ENCODE measurements at regions not wholly inside any gene's neighbourhood (a gene's known extent, or its start where the extent isn't known, plus 50 kb on each side); places are given as distances from the start of the nearest gene placed in this dataset.
"Not testable (repeated sequence)": the region's sequence is repeated elsewhere in the genome, so short reads cannot be mapped to it uniquely, and the experiment has no call there.

DNA sequence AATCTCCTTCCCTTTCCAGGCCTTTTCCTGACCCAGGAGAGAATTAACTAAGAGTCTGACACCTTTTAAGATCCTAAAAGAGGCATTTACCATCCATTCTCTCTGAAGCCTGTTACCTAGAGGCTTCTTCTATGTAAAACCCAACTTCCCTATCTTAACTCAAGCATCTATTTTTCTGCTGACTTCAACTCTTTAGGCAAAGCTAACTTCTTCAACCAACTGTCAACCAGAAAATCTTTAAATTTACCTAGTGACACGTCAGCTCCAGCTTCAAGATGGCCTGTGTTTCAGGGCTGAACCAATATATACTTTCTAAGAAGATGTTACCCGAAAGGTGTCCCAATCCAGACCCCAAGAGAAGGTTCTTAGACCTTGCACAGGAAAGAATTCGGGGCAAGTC lies 492.3 kb upstream of the AUTS2 start:
- Histone ChIP-seq H3K4me3 (ENCODE audit: low read length in 2 of 2) (no peak overlapping the region), H3K27ac (ENCODE audit: low read depth in 1 of 2, low read length in 1 of 2) (no peak overlapping the region), H3K4me1 (ENCODE audit: control insufficient read depth in 2 of 2, insufficient read depth in 2 of 2, low read length in 2 of 2) (no peaks in the 10 kb centered on the region), H3K36me3 (ENCODE audit: control insufficient read depth in 2 of 2, insufficient read depth in 2 of 2, low read length in 1 of 2) (no peaks in the 10 kb centered on the region), H3K27me3 (ENCODE audit: control insufficient read depth in 2 of 2, insufficient read depth in 1 of 2, low read length in 1 of 2) (no peaks in the 10 kb centered on the region), H3K9me3 (ENCODE audit: control insufficient read depth in 2 of 2, insufficient read depth in 1 of 2, low read length in 1 of 2) (no peaks in the 10 kb centered on the region)
- WGBS, result 87% methylated on average over 3 of the region's 3 CpGs
- DNase-seq (ENCODE audit: low read depth in 6 of 9, low spot score in 9 of 9), result no peak

DNA sequence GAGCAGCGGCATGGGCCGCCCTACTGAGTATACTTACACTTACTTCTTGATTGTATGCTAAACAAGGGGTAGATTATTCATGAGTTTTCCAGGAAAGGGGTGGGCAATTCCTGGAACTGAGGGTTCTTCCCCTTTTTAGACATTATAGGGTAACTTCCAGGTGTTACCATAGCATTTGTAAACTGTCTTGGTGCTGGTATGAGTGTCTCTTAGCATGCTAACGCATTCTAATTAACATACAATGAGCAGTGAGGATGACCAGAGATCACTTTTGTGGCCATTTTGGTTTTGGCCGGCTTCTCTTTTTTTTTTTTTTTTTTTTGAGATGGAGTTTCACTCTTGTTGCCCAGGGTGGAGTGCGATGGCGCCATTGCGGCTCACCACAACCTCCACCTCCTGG lies 491.8 kb upstream of the AUTS2 start:
- H3K4me1 ChIP-seq (ENCODE audit: control insufficient read depth in 2 of 2, insufficient read depth in 2 of 2, low read length in 2 of 2); H3K27ac ChIP-seq (ENCODE audit: low read depth in 1 of 2, low read length in 1 of 2); H3K9me3 ChIP-seq (ENCODE audit: control insufficient read depth in 2 of 2, insufficient read depth in 1 of 2, low read length in 1 of 2); DNase-seq (ENCODE audit: low read depth in 6 of 9, low spot score in 9 of 9); H3K36me3 ChIP-seq (ENCODE audit: control insufficient read depth in 2 of 2, insufficient read depth in 2 of 2, low read length in 1 of 2); H3K27me3 ChIP-seq (ENCODE audit: control insufficient read depth in 2 of 2, insufficient read depth in 1 of 2, low read length in 1 of 2); H3K4me3 ChIP-seq (ENCODE audit: low read length in 2 of 2): not testable (repeated sequence)
- WGBS, result 96% methylated on average over 7 of the region's 7 CpGs

DNA sequence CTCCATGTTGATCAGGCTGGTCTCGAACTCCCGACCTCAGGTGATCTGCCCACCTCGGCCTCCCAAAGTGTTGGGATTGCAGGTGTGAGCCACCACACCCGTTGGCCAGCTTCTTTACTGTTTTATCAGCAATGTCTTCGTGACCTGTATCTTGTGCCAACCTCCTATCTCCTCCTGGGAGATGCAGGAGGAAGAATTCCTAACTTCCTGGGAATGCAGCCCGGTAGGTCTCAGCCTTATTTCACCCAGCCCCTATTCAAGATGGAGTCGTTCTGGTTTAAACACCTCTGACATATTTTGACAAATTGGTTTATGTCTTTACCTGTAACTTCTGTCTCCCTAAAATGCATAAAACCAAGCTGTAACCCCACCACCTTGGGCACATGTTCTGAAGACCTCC lies 491.3 kb upstream of the AUTS2 start:
- H3K4me3 ChIP-seq (ENCODE audit: low read length in 2 of 2); DNase-seq (ENCODE audit: low read depth in 6 of 9, low spot score in 9 of 9); H3K27ac ChIP-seq (ENCODE audit: low read depth in 1 of 2, low read length in 1 of 2); H3K4me1 ChIP-seq (ENCODE audit: control insufficient read depth in 2 of 2, insufficient read depth in 2 of 2, low read length in 2 of 2); H3K27me3 ChIP-seq (ENCODE audit: control insufficient read depth in 2 of 2, insufficient read depth in 1 of 2, low read length in 1 of 2); H3K9me3 ChIP-seq (ENCODE audit: control insufficient read depth in 2 of 2, insufficient read depth in 1 of 2, low read length in 1 of 2); H3K36me3 ChIP-seq (ENCODE audit: control insufficient read depth in 2 of 2, insufficient read depth in 2 of 2, low read length in 1 of 2): not testable (repeated sequence)
- WGBS, result 93% methylated on average over 7 of the region's 7 CpGs

DNA sequence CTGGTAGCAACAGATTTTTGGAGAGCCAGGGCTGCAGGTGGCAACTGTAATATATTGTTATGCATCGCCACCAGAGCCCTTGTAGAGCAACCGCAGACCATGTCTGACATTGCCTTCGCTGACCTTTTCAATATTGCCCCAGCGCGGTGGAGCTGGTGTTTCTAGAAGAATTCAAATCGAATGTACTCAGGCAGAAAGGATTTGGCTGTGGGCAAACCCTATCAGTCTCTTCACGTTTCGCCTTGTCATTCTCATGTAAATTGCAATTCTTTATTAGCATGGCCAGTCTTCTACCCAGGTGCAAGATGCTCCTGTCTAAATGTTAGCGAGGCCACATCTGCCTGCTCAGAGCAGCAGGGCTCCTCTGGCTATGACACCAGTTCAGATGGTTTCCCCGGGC lies 490.2 kb upstream of the AUTS2 start:
- 85% methylated on average over 10 of the region's 10 CpGs for WGBS
- H3K36me3 ChIP-seq (ENCODE audit: control insufficient read depth in 2 of 2, insufficient read depth in 2 of 2, low read length in 1 of 2), result no peaks in the 10 kb centered on the region
- H3K27me3 ChIP-seq (ENCODE audit: control insufficient read depth in 2 of 2, insufficient read depth in 1 of 2, low read length in 1 of 2), result no peaks in the 10 kb centered on the region
- no peaks in the 10 kb centered on the region for H3K9me3 ChIP-seq (ENCODE audit: control insufficient read depth in 2 of 2, insufficient read depth in 1 of 2, low read length in 1 of 2)
- DNase-seq (ENCODE audit: low read depth in 6 of 9, low spot score in 9 of 9), result no peak
- no peak overlapping the region for H3K4me3 ChIP-seq (ENCODE audit: low read length in 2 of 2)
- no peaks in the 10 kb centered on the region for H3K4me1 ChIP-seq (ENCODE audit: control insufficient read depth in 2 of 2, insufficient read depth in 2 of 2, low read length in 2 of 2)
- H3K27ac ChIP-seq (ENCODE audit: low read depth in 1 of 2, low read length in 1 of 2), result no peak overlapping the region

DNA sequence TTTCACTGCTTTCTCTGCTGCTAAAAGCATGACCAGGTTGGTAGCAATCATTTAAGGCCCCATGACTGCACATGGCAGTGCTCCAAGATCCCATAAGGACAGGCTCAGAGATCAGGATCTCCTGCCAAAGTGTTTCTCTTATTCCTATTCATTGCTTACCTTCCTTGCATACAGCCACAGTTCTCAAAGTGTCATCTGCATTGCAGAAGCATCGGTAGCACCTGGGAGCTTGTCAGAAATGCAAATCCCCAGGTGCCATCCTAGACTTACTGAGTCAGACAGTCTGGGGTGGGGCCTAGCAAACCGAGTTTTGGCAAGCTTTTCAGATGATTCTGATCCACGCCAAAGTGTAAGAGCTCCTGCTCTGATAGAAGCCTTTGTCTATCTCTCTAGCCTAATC lies 489.0 kb upstream of the AUTS2 start:
- H3K9me3 ChIP-seq (ENCODE audit: control insufficient read depth in 2 of 2, insufficient read depth in 1 of 2, low read length in 1 of 2), result no peaks in the 10 kb centered on the region
- no peak overlapping the region for H3K4me3 ChIP-seq (ENCODE audit: low read length in 2 of 2)

DNA sequence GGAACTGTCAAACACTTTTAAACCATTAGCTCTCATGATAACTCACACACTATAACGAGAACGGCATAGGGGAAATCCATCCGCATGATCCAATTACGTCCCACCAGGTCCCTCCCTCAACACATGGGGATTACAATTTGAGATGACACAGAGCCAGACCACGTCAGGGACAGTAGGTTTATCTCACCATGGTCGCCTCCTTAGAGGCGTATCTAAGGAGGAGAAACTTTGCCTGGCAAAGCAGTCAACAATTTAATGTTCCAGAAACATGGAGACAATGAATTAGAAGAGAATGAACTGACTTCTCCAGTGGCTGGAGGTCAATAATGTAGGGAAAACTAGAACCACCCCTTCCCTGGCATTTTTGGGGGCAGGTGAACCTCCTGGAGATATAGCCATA lies 488.4 kb upstream of the AUTS2 start:
- Histone ChIP-seq H3K9me3 (ENCODE audit: control insufficient read depth in 2 of 2, insufficient read depth in 1 of 2, low read length in 1 of 2) (no peaks in the 10 kb centered on the region), H3K4me3 (ENCODE audit: low read length in 2 of 2) (no peak overlapping the region), H3K27ac (ENCODE audit: low read depth in 1 of 2, low read length in 1 of 2) (no peak overlapping the region), H3K27me3 (ENCODE audit: control insufficient read depth in 2 of 2, insufficient read depth in 1 of 2, low read length in 1 of 2) (no peaks in the 10 kb centered on the region), H3K36me3 (ENCODE audit: control insufficient read depth in 2 of 2, insufficient read depth in 2 of 2, low read length in 1 of 2) (no peaks in the 10 kb centered on the region), H3K4me1 (ENCODE audit: control insufficient read depth in 2 of 2, insufficient read depth in 2 of 2, low read length in 2 of 2) (no peaks in the 10 kb centered on the region)
- WGBS, result 94% methylated on average over 7 of the region's 7 CpGs
- DNase-seq (ENCODE audit: low read depth in 6 of 9, low spot score in 9 of 9), result no peak

More for the DNA sequence above, 489.0 kb upstream of the AUTS2 start:
- Histone ChIP-seq H3K4me1 (ENCODE audit: control insufficient read depth in 2 of 2, insufficient read depth in 2 of 2, low read length in 2 of 2) (no peaks in the 10 kb centered on the region), H3K27ac (ENCODE audit: low read depth in 1 of 2, low read length in 1 of 2) (no peak overlapping the region), H3K27me3 (ENCODE audit: control insufficient read depth in 2 of 2, insufficient read depth in 1 of 2, low read length in 1 of 2) (no peaks in the 10 kb centered on the region), H3K36me3 (ENCODE audit: control insufficient read depth in 2 of 2, insufficient read depth in 2 of 2, low read length in 1 of 2) (no peaks in the 10 kb centered on the region)
- DNase-seq (ENCODE audit: low read depth in 6 of 9, low spot score in 9 of 9), result no peak
- 74% methylated on average over 3 of the region's 3 CpGs for WGBS

DNA sequence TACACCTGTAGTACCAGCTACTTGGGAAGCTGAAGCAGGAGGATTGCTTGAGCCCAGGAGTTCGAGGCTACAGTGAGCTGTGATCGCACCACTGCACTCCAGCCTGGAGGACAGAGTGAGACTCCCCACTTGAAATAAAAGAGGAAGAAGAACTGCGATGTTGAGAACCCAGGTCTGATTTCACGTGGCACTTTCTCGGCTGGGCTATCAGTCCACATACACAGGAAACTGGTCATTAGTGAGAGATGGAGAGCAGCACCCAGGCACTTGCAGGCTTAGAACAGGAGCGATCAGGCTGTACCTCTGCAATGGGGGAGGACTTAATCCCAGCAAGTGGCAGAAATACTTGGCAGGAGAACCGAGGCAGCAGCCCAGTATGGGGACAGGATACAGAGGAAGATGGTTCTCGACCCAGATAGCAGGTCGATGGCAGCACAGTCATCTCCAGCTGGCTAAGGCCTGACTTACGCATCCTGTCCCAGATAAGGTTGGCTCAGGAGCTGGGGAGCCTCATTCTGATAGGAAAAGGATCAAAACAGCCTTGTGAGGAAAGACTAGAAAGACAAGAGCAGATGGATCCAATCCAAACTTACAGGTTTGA lies 487.7 kb upstream of the AUTS2 start:
- Histone ChIP-seq H3K36me3 (ENCODE audit: control insufficient read depth in 2 of 2, insufficient read depth in 2 of 2, low read length in 1 of 2) (no peaks in the 10 kb centered on the region), H3K9me3 (ENCODE audit: control insufficient read depth in 2 of 2, insufficient read depth in 1 of 2, low read length in 1 of 2) (no peaks in the 10 kb centered on the region), H3K4me1 (ENCODE audit: control insufficient read depth in 2 of 2, insufficient read depth in 2 of 2, low read length in 2 of 2) (no peaks in the 10 kb centered on the region), H3K27ac (ENCODE audit: low read depth in 1 of 2, low read length in 1 of 2) (no peak overlapping the region), H3K27me3 (ENCODE audit: control insufficient read depth in 2 of 2, insufficient read depth in 1 of 2, low read length in 1 of 2) (no peaks in the 10 kb centered on the region), H3K4me3 (ENCODE audit: low read length in 2 of 2) (no peak overlapping the region)
- no peak for DNase-seq (ENCODE audit: low read depth in 6 of 9, low spot score in 9 of 9)
- 82% methylated on average over 10 of the region's 10 CpGs for WGBS

DNA sequence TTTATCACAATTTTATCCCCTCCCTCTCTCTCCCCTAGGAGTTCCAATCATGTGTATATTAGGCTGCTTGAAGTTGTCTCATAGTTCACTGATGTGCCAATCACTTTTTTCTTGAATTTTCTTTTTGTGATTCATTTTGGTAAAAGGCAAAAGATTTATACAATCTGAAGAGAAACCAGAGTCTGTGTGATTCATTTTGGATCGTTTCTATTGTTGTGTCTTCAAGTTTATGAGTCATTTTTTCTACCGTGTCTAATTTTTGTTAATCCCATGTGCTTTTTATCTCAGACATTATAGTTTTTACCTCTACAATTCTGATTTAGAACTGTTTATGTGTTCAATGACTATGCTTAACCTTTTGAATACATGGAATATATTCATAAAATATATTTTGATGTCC lies 483.9 kb upstream of the AUTS2 start:
- DNase-seq (ENCODE audit: low read depth in 6 of 9, low spot score in 9 of 9), result no peak
- 85% methylated on average over 2 of the region's 2 CpGs for WGBS
- H3K9me3 ChIP-seq (ENCODE audit: control insufficient read depth in 2 of 2, insufficient read depth in 1 of 2, low read length in 1 of 2), result no peaks in the 10 kb centered on the region
- H3K27ac ChIP-seq (ENCODE audit: low read depth in 1 of 2, low read length in 1 of 2), result no peak overlapping the region
- H3K36me3 ChIP-seq (ENCODE audit: control insufficient read depth in 2 of 2, insufficient read depth in 2 of 2, low read length in 1 of 2), result no peaks in the 10 kb centered on the region
- H3K4me1 ChIP-seq (ENCODE audit: control insufficient read depth in 2 of 2, insufficient read depth in 2 of 2, low read length in 2 of 2), result no peaks in the 10 kb centered on the region
- H3K27me3 ChIP-seq (ENCODE audit: control insufficient read depth in 2 of 2, insufficient read depth in 1 of 2, low read length in 1 of 2), result no peaks in the 10 kb centered on the region
- H3K4me3 ChIP-seq (ENCODE audit: low read length in 2 of 2), result no peak overlapping the region

DNA sequence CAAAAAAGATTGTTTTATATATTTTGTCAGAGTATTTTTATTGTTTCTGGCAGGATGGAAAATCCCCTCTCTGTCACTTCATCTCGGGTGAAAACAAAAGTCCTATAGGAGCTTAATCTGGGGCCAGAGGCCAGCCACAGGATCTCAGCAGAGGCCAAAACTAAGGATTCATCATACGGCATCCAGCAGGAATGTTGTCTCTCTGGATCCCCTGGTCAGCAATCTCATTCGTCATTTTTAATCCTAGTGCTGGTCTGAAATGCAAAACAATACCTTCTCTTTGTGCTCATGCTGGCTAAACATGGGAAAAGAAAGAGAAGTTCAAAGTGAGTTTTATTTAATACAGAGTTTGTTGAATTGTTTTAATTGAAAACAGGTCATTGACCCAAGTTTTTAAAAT lies 482.5 kb upstream of the AUTS2 start:
- no peak for DNase-seq (ENCODE audit: low read depth in 6 of 9, low spot score in 9 of 9)
- H3K9me3 ChIP-seq (ENCODE audit: control insufficient read depth in 2 of 2, insufficient read depth in 1 of 2, low read length in 1 of 2), result no peaks in the 10 kb centered on the region
- 74% methylated on average over 3 of the region's 3 CpGs for WGBS
- H3K36me3 ChIP-seq (ENCODE audit: control insufficient read depth in 2 of 2, insufficient read depth in 2 of 2, low read length in 1 of 2), result no peaks in the 10 kb centered on the region
- H3K27me3 ChIP-seq (ENCODE audit: control insufficient read depth in 2 of 2, insufficient read depth in 1 of 2, low read length in 1 of 2), result no peaks in the 10 kb centered on the region
- H3K27ac ChIP-seq (ENCODE audit: low read depth in 1 of 2, low read length in 1 of 2), result no peak overlapping the region
- H3K4me1 ChIP-seq (ENCODE audit: control insufficient read depth in 2 of 2, insufficient read depth in 2 of 2, low read length in 2 of 2), result no peaks in the 10 kb centered on the region
- no peak overlapping the region for H3K4me3 ChIP-seq (ENCODE audit: low read length in 2 of 2)

DNA sequence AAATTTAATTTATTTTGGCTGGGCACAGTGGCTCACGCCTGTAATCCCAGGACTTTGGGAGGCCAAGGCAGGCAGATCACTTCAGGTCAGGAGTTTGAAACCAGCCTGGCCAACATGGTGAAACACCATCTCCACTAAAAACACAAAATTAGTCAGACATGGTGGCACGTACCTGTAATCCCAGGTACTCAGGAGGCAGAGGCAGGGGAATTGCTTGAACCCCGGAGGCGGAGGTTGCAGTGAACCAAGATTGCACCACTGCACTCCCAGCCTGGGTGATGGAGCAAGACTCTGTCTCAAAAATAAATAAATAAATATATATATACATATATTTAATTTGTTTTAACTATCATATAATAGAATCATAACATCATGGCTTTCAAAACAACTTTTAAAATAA lies 482.1 kb upstream of the AUTS2 start:
- not testable (repeated sequence) for H3K9me3 ChIP-seq (ENCODE audit: control insufficient read depth in 2 of 2, insufficient read depth in 1 of 2, low read length in 1 of 2); H3K27me3 ChIP-seq (ENCODE audit: control insufficient read depth in 2 of 2, insufficient read depth in 1 of 2, low read length in 1 of 2); DNase-seq (ENCODE audit: low read depth in 6 of 9, low spot score in 9 of 9); H3K4me1 ChIP-seq (ENCODE audit: control insufficient read depth in 2 of 2, insufficient read depth in 2 of 2, low read length in 2 of 2); H3K36me3 ChIP-seq (ENCODE audit: control insufficient read depth in 2 of 2, insufficient read depth in 2 of 2, low read length in 1 of 2); H3K27ac ChIP-seq (ENCODE audit: low read depth in 1 of 2, low read length in 1 of 2); H3K4me3 ChIP-seq (ENCODE audit: low read length in 2 of 2)
- 98% methylated on average over 4 of the region's 4 CpGs for WGBS

Data from thymus (tissue), 11 donors.